Sciatic nerve (tissue), 2 donors: ENCODE measurements at regions not wholly inside any gene's neighbourhood (a gene's known extent, or its start where the extent isn't known, plus 50 kb on each side); places are given as distances from the start of the nearest gene placed in this dataset.
"Not testable (repeated sequence)": the region's sequence is repeated elsewhere in the genome, so short reads cannot be mapped to it uniquely, and the experiment has no call there.

Experiments
- ATAC-seq: fragments of 200-7000 bp; cut with Tn5 transposase; one replicate; pipeline ENCODE4 v1.9.1; 2020; ENCODE audit warnings: mild to moderate bottlenecking, moderate library complexity
- DNase-seq: peaks from one replicate; pipeline ENCODE4 v3.0.0-alpha.2; 2020; ENCODE audit warnings: low spot score
- intact Hi-C: fragments of 100-400 bp; cut with DNase I; formaldehyde crosslinking; loops from one replicate; pipeline ENCODE4 v1.14.2; 2022
- donor health status: DM: no; HTN: no; CAD: no.
- donor health status: DM: no; HTN: no; CAD: no.

DNA sequence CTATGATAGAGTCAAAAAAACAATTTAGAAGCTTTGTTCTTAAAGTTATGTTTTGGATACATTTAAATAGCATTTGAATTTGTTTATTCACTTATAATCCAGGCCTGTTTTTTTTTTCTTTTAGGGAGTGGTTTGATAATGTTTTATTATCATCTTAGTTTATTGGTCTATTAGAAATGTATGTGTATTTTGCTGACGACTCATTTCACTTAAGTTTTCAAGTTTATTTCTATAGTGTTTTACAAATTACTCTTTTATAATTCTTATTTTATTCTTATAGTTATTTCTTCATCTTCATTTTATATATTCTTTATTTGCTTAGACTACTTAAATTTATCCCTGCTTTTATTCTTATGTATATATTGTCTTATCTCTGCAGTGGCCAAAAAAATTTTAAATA, 804.5 kb downstream of the NR4A2 start:
- DNase-seq (no peak), ATAC-seq (no peak)
- intact Hi-C loops = no loop called here

DNA sequence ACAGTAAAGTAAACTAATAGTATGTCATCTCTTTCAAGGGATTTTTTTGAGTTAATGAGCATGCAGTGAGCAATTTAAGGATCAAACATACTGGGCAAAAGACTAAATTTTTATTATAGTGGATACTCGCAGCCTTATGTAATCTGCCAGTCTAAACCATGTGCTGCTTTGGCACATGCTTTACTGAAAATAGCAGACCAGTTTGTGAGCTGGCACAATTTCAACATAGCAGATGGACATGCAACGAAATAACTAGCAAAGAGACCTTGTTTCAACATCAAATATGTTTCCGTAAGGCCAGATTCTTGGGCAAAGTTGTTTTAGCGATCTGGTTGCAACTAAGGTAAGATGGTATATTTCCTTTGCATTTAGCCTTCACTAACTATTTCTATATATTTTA, 807.3 kb downstream of the NR4A2 start:
- intact Hi-C loops = no loop called here
- ATAC-seq (no peak), DNase-seq (no peak)

DNA sequence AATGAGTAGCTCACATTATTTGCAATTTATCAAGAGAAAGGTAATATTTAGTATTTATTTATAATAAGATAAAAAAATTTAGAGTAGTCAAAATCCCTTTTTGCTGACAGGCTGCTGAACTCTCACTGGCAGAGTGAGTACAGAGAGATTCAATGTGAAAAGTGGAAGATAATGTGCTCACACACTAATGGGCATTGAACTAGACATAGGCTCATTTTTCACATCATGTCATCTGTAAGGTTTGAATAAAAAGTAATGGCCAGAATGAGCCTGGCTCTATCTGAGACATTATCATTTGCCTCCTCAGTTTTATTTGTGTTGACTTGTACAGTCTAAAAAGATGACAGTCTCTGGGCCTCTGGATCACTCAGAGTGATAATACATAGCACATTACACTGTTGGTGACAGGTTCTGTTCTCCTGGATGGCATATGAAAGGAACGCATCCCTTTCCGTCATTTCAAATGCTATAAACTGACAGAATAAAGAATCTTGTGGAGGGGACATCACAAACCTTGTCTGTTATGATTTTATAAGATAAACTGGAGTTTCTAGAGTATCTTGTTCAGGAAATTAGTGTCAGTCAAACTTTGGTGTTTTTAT, 812.9 kb downstream of the NR4A2 start:
- no peak for DNase-seq
- ATAC-seq = no peak
- intact Hi-C loops = no loop called here

- DNase-seq (no peak), ATAC-seq (no peak)
- intact Hi-C loops = no loop called here
Measured at GRCh38 chr2:155518094-155518493, 814.4 kb downstream of the NR4A2 start.

GRCh38 chr2:155517362-155517761, 815.2 kb downstream of the NR4A2 start:
- no peak for ATAC-seq
- intact Hi-C loops = no loop called here

DNA sequence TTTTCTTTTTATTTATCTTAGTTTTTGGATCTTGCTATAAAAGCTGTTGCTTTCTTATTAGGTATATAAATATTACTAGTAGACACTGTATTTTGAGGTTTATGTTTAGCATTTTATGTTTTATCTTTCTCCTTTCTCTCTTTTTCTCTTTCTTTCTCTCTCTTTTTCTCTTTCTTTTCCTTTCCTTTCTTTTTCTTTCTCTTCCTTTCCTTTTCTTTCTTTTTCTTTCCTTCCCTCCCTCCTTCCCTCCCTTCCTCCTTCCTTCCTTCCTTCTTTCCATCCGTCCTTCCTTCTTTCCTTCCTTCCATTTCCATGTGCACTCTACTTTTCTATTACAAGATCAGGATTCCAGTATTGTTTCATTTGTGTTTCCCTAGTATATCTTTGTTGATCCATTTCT, 814.8 kb downstream of the KCNJ3 start:
- ATAC-seq (no peak), DNase-seq (no peak)
- intact Hi-C loops = no loop called here

More at GRCh38 chr2:155517362-155517761, 815.2 kb downstream of the NR4A2 start:
- DNase-seq = no peak

DNA sequence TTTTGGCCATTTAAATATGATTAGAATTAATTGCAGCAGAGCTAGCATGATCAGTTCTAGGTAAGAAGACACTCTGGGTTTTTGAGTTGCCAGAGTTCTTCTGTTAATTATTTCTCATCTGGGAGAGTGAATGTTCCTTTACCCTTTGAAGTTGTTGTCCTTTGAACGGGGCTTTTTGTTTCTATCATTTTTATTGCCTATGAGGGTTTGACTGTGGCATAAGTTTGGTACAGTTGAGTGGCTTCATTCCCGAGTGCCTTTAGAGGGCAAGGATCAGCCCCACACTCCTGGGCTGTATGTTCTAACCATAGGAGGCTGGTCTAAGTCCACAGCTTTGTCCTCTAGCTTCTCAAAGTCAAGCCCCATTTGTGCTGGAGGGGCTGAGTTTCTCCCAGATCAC, 804.3 kb downstream of the KCNJ3 start:
- ATAC-seq (no peak), DNase-seq (no peak)
- intact Hi-C loops = no loop called here

DNA sequence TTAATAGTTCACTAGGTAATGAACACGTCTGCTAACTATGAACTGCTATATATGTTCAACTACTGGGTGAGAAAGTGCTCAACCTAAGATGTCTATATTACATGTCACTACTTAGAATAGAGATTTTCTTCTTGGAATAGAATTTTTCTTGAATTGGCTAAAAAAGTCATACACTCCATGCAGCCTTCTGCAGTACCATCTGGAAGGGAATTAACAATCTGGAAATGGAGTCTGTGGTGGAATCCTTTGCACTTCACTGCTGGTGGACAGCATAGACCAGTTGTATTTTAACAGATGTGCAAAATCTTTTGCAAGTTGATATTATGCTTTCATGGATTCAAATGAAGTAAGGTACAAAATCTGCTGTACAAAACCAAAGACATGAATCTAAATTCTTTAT, 799.6 kb downstream of the KCNJ3 start:
- no peak for DNase-seq
- intact Hi-C loops = no loop called here
- no peak for ATAC-seq

DNA sequence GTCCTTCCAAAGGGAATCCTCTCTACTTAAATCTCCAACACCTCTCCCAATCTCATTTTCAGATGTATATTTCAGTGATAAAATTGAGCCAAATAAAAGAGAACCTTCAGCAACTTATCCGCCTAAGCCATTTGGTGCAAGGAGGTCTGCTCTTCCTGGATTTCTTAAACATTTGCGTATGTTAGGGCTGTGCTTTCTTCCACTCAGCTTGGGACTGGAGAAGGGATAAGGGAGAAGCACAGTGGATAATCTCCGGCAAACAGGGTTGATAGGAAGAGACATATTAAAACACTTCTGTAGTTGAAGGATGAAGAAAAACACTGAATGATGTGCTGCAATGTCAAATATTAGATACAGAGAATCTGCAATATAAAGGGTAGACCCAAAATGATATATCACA, 796.2 kb downstream of the KCNJ3 start:
- intact Hi-C loops = no loop called here
- no peak for DNase-seq
- no peak for ATAC-seq

DNA sequence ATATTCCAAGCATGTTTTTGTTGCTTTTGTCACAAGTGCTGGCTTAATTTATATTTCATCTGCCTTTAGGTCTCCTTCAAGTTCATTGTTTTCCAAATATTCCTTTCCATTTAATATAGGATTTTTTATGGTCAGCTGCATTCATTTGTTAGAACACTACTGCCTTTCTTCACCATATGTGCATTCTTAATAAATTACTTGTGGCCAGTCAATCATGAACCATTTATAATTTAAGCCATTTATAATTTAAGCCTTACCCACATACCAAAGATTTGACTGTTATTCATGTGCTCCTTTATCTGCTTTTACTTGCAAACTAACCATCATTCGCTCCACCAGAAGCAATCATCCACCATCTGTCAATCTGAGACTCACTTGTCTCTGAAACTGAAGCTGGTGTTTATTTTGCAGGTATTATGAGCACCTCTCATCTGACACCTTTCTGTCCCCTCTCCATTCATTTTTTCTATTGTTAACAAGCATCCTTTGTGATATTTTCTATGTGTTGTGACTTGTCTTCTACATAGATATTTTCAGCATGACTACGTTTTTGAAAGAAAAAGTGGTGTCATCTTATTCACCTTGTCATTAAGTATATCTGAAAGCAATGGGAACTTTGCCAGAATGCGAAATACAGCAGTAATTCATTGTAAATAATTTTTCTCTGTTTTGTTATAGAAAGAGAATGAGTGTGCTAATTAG, 786.8 kb downstream of the KCNJ3 start:
- intact Hi-C loops = no loop called here
- no peak for DNase-seq
- ATAC-seq = no peak

DNA sequence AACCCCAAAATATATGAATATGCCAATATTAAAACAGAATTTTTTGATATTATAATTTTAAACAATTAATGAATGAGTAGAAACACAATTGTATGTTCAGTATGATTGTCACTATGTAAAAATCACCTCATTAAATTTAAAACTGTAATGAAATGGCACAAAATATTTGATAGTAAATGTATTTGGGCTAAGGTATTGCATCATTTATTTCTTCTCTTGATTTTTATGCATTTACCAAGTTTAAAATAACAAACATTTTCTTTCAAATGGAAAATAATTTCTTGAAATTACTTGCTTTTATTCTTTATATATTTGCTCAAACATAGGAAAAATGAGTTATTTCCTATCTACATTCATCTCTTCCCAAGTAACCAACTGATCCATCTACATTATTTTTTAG, 782.6 kb downstream of the KCNJ3 start:
- intact Hi-C loops = no loop called here
- DNase-seq (no peak), ATAC-seq (no peak)

DNA sequence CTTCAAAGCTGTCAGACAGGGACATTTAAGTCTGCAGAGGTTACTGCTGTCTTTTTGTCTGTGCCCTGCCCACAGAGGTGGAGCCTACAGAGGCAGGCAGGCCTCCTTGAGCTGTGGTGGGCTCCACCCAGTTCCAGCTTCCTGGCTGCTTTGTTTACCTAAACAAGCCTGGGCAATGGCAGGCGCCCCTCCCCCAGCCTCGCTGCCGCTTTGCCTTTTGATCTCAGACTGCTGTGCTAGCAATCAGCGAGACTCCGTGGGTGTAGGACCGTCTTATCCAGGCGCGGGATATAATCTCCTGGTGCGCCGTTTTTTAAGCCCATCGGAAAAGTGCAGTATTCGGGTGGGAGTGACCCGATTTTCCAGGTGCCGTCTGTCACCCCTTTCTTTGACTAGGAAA, 773.5 kb downstream of the KCNJ3 start:
- DNase-seq, ATAC-seq, intact Hi-C loops: not testable (repeated sequence)

DNA sequence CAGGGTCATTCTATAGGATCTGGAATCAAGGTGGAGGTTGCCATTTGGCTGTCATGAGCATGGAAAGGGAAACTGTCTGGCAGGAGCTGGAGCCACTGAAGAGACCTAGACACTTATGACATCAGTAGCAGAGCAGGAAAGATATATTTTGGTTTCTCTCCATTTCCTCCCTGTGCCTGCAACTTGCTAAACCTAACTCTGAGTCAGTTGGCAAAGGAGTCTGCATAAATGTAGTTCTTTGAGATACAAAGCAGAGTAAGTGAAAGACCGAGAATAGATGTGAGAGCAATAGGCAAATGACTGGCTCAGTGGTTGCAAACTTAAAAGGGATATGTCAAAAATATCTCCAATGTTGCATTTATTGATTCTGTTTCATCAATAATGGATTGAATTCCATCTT, 757.7 kb downstream of the KCNJ3 start:
- no peak for DNase-seq
- intact Hi-C loops = no loop called here
- no peak for ATAC-seq

- intact Hi-C loops = no loop called here
- DNase-seq (no peak), ATAC-seq (no peak)
Measured at GRCh38 chr2:155442755-155443372, 744.4 kb downstream of the KCNJ3 start.

GRCh38 chr2:155442088-155442487, 743.6 kb downstream of the KCNJ3 start:
- no peak for DNase-seq
- no peak for ATAC-seq
- intact Hi-C loops = no loop called here

DNA sequence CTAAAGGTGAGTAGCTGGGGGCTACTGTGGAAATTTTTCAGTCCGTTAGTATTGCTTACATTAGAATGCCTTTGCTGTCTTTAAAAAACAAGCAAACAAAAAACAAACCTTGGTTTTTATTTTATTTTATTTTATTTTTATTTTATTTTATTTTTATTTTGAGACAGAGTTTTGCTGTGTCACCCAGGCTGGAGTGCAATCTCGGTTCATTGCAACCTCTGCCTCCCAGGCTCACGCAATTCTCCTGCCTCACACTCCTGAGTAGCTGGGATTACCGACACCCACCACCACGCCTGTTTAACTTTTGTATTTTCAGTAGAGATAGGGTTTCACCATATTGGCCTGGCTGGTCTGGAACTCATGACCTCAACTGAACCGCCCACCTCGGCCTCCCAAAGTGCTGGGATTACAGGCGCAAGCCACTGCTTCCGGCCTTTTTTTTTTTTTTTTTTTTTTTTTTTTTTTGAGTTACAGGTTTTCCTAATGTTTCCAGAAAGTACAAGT, 732.6 kb downstream of the KCNJ3 start:
- intact Hi-C loops = no loop called here
- no peak for DNase-seq
- ATAC-seq = no peak

GRCh38 chr2:155427470-155427869, 729.0 kb downstream of the KCNJ3 start:
- ATAC-seq (no peak), DNase-seq (no peak)
- intact Hi-C loops = no loop called here

- ATAC-seq = no peak
- intact Hi-C loops = no loop called here
- DNase-seq = no peak
Measured at GRCh38 chr2:155424518-155424917, 726.0 kb downstream of the KCNJ3 start.

- DNase-seq (no peak), ATAC-seq (no peak)
- intact Hi-C loops = no loop called here
Measured at GRCh38 chr2:155418753-155419152, 720.3 kb downstream of the KCNJ3 start.

DNA sequence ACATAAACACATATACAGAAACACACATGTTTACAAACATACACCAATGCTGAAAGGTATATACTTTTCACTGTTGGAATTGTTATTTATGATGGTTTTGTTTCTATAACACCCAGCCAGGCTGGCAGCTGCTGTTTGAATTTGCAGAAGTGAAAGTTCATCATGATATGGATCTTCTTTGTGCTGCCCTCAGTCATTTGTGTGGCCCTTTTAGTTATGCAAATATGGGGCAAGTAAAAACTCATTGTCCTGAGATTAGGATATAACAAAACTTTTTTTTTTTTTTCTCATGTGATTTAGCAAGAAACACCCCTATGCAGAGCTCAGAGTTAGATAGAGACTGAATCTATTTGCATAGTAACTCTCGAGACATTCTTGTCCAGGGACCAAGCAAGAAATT, 714.1 kb downstream of the KCNJ3 start:
- DNase-seq (no peak), ATAC-seq (no peak)
- intact Hi-C loops = no loop called here
